GM21360 (cell line): ENCODE measurements at regions not wholly inside any gene's neighbourhood (a gene's known extent, or its start where the extent isn't known, plus 50 kb on each side); places are given as distances from the start of the nearest gene placed in this dataset.

Experiments used
- ATAC-seq: cut with Tn5 transposase; IDR thresholded peaks from one replicate; pipeline ENCODE4 v1.9.1; 2021; ENCODE audit warnings: mild to moderate bottlenecking, moderate library complexity; ENCODE audit not compliant: unreplicated experiment

GRCh38 chr3:29099296-29099695 lies 181.6 kb upstream of the RBMS3 start:
- ATAC-seq: no peak

DNA sequence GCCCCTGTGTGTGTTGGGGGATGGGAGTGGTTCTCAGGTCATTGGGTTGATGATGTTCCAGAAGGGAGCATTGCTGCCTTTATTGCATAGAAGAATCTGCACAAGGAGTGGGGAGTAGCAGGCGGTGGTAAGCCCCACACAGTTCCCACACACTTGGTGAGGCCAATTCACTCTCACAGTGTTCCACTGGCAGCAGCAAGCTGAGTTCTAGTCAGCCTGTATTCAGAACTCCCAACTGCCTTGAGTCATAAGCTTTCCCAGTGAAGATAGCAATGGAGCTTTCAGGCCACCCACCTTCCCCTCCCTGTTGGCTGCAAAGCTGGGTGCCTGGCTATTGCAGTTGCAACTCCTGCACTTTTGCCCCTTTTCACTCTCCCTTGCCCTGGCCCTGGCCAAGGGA lies 181.1 kb upstream of the RBMS3 start:
- ATAC-seq: no peak

GRCh38 chr3:29100292-29100691 lies 180.6 kb upstream of the RBMS3 start:
- no peak for ATAC-seq

DNA sequence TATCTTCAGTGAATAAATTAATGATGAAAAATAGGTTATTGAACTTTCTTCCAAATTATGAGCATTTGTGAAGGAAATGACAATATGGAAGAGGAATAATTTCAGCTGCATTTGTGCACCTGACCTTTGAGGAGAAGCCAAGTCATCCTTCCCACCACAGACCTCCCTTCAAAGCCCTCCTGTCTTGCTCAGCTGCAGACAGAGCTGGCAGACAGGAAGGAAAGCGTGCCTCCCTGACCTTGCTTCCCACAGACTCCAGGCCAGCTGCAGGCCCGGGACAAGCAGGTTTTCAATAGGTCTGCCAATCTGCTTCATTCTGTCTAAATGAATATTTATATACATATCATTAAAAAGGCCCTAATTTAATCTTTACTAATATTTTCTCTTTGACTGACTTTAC lies 152.9 kb upstream of the RBMS3 start:
- no peak for ATAC-seq

GRCh38 chr3:29137601-29138000 lies 143.3 kb upstream of the RBMS3 start:
- no peak for ATAC-seq

DNA sequence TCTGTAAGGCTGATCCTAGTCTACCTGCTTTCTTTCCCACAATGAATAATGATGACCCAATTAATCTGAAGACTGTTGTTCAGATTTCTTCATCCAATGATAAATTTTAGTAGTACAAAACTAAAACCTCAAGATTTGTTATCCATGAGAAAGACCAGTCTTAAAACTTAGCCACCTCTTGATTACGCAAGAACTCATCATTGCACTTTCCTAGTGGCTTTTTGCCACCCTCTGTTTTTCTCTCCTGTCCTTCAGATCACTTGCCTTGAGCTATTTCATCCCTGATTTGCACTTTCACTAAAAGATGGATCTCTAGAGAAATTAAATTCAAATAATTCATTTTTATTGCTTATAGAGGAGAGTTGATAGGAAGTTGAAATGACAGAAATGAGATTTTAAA lies 142.7 kb upstream of the RBMS3 start:
- no peak for ATAC-seq

DNA sequence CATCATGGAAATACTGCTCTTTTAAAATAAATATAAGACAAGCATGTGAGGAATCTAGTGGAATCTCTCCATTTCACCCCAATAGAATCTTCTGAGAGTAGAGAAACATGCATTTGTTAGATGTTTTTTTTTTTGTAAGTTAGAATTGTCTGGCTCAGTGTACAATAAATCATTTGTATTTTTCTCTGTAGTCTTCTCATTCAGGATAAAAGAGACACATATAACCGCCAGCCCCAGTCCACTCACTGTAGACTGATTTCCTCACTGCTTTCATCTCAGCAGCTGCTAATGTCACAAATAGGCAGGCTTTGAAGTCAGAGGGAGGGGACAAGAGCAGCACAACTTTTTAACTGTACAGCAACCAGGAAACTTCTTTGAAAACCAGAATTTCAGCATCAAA lies 140.2 kb upstream of the RBMS3 start:
- no peak for ATAC-seq

DNA sequence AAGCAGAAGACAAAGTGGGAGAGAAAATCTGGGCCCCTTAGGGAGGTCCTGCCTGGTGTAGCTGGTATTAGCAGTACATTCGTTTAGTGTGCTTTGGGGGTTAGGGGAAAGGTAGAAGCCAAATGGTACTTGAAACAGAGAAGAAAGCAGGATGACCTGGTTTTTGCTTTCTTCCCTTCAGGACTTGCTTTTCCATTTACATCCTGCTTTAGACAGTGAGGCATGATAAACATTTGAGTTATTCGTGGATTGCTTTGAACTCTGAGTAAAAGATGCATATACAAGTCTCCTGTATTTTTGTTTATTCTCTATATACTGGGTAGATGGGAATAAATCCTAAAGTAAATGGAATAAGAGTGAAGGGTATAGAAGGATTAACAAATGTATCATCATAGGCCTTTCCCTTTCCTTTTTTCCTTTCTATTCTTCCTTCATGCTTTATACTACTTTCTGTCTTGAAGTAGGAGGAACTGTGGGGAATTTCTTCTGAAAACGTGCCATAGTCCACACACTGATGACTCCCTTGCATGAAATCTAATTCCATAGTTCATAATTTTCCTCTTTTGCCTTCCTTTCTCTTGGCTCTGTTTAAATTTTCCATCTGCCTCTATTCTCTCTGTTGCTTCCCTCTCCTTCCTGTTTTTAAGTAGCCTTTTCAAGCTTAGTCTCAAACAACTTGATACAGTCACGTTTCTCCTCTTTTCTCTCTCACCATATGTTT lies 139.5 kb upstream of the RBMS3 start:
- no peak for ATAC-seq

DNA sequence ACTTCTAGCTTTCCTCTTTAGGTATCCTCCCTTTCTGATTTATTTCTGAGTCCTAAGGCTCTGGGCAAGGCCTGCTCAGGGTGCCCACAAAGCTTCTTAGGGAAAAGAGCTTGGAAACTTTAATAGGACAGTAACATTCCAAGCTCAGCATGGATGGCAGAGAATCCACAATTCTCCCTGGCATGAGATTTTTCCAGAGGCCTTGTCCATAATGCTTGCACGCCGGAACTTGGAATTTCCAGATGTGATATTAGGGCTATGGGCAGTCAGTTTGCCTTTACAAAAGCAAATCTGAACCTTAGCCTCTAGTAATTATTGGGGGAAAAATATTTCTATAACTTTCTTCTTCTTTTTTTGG lies 139.0 kb upstream of the RBMS3 start:
- no peak for ATAC-seq

DNA sequence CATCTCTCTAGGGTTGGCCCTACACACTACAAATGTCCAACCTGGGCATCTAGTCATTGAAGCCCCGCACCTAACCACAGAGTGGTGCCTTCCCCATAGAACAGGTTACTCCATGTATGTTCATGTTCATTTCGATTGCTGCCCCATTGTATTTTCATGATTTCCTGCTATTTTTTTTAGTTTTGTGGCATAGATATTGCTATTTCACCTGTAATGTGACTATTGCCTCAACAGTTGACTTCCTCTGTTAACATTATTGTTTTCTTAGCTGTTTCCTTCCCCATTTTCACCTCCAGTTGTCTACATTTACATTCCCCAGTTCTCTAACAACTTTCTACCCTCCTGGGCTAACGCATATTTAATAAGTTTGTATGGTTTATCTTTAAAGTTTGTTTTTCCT lies 137.7 kb upstream of the RBMS3 start:
- ATAC-seq: no peak

DNA sequence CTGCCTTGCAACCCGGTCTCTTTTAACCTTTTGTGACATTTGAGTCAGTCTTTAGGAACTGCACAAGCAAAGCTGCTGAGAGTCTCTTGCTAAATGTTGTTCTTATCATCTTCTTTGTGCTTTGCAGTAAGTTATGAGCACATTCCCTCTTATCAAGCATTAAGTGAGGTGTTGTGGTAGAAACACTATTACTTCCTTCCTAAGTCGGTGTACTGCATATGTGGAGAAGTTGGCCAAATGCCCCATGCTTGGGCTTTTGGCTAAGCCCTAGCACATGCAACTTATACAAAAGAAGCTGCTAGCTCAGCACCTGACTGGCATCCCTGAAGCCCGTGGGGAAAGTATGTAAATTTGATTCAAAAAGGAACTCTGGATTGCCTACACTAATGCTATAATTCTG lies 136.5 kb upstream of the RBMS3 start:
- no peak for ATAC-seq

GRCh38 chr3:29144807-29145206 lies 136.1 kb upstream of the RBMS3 start:
- no peak for ATAC-seq

GRCh38 chr3:29145360-29145759 lies 135.5 kb upstream of the RBMS3 start:
- no peak for ATAC-seq

DNA sequence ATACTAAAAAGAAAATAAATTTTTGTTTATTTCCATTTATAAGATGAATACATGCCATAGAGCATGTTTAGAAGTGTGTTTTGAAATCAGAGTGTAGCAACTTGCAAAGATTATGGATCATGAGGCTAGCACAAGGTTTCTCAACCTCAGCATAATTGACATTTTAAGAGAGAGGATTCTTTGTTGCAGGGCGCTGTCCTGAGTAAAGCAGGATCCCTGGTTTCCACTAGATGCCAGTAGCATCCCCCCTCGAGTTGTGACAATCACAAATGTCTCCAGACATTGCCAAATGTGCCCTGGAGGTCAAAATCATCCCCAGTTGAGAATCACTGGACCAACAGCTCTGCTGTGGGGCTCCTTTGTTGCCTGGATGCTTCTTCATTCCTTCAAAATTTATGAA lies 128.5 kb upstream of the RBMS3 start:
- ATAC-seq: no peak

DNA sequence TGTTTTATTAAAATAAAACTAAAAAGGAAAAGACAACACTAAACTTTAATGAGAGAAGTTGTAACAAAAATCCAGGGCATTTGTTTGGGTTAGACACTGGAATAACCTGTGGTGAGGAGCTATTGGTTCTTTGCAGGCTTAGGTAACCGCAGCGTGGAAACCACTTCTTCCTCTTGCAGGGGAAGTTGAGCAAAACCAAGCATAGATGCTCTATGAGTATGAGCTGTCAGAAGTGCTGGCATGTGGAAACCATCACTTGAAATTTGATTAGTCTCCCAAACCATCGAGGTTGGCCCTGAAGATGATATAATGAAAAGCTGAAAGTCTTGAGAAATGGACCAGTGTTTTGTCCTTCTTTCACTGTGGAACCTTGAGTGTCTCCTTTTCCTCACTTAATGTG lies 127.1 kb upstream of the RBMS3 start:
- ATAC-seq: peak; percentile 74

DNA sequence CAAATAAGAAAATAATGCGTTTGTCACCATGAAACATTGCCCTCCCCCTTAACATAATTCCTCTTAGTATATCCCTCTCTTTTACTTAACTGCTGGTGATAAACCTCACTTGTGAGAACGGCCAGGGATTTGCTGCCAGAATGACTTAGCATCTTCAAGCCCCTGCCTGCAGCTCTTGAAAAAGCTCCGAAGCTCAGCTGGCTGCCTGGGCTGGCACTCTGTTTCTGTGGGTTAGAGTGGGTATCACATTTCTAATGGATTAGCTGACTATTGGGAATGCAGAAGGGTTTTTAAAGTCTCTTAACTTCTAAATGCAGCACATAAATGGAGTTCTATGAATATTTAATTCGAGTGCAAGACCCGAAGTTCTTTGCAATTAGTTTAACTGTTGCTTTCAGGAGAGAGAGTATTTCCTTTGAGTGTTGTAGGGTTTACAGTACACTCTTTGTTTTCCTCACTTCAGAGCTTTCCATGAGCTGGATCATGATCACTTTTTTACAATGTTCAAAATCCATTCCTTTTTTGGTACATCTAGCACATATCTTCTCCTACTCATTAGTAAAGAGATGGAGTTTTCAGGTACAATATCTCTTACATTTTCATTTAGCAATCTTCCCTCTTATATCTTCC lies 124.7 kb upstream of the RBMS3 start:
- no peak for ATAC-seq

DNA sequence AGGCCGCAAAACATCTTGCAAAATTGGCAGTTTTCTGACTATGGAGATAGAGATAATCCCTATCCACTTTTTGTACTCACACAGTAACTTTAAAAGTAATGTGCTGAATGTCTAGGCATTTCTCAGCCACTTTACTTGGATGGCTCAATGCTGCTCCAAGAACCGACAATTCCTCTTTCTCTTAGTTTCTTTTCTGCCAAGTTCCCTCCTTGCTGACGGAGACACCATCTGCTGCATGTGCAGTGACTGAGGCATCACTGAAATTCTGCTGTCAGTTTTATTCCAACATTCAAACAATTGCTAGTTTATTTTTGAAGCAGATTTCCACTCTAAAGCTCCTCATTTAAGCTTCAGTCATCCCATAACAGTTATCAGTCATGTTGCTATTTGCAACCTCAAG lies 116.0 kb upstream of the RBMS3 start:
- no peak for ATAC-seq

- ATAC-seq: no peak
Measured at GRCh38 chr3:29167180-29167579, 113.7 kb upstream of the RBMS3 start.

DNA sequence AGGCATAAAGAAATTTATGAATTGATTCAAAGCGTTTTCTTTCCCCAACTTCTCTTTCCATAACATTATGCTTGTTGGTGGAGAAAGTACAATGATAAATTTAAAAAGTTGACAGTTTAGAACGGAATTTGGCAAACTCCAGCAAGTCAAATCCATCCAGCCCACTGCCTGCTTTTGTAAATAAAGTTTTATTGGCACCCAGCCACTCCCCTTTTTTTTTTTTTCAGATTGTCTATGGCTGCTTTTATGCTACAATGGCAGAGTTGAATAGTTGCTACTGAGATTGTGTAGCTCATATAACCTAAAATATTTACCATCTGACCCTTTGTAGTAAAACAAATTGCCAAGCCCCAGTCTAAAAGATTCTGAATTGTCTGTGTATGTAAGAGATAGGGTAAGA lies 112.8 kb upstream of the RBMS3 start:
- no peak for ATAC-seq

DNA sequence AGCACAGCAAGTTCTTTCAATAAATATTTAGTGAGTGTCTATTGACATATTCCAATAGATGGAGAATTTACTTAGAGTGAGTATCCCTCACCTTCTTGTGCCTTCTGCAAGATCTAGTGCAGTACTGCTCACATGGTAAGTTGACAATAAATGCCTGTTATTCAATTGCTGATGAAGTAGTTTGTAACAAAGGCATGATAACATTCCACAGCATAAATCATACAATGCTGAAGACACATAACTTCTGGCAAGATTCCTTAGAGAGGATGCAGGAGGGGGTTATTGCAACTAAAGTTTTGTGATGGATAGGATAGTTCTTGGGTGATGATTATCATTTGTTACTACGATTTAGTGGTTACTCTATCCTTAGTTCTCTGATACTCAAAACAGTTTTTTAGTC lies 112.2 kb upstream of the RBMS3 start:
- no peak for ATAC-seq

DNA sequence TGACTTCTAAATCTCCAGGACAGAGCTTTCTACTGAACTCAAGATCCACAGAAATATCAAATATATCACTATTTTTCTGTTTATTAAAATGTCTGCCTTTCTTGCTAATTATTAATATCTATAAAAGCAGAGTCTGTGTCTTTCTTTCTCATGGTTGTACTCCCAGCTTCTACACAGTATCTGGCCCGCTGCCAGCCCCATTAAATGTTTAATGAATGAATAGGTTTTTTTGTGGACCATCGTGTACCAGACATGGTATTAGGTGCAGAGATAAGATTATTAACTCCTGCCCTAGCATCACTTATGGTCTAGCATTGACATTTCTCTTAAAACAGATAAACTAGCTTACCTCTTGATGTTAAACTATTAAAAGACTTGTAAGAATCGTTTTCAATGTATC lies 111.4 kb upstream of the RBMS3 start:
- ATAC-seq: no peak

DNA sequence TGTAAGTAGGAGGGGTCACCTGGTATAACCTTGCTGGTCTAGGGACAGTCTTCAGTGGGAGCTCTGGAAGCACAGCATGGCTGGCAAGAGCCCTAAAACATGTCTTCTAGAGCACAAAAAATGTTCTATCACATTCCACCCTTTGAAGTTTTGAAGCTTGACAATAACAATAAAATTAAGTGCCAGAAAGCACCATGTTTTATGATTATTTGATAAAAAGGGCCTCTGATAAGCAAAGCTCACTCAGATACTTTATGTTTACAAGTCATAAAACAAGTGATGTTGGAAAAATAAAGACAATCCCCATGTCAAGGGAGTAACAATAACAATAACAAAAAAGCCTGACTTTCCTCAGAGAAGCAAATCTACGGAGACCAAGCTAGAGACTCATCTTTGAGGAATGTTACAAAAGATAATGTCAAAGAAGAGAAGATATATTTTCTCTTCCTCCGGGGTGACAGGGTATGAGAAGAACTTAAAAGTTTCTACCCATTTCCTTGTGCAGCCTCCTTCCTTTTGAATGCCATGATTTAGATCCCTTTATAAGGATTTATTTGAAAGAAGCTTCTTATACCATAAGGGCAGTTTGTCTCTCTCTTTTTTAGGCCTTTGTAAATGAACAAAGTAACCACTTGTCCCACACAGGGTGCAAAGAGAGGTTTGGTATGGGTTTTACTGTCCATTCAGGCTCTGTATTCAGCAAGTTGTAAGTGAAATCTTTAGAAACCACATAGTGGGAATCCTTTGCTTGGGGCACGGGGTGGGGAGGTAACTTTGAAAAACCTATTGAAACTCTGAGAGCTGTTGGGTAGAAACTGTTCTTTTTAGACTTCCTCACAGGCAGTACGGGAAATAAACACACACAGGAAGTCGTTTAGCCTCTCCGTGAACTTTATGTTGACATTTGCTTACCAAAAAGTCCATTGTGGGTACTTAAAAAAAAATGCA lies 109.6 kb upstream of the RBMS3 start:
- ATAC-seq: no peak
